ENCODE measurements at regions not wholly inside any gene's neighbourhood (a gene's known extent, or its start where the extent isn't known, plus 50 kb on each side); places are given as distances from the start of the nearest gene placed in this dataset.

GRCh38 chr6:44672086-44672485 is 284.6 kb downstream of the CDC5L start:
- in situ Hi-C loops (cut with HindIII; ENCODE audit: low sequenced_read_pairs), result no loop called here

DNA sequence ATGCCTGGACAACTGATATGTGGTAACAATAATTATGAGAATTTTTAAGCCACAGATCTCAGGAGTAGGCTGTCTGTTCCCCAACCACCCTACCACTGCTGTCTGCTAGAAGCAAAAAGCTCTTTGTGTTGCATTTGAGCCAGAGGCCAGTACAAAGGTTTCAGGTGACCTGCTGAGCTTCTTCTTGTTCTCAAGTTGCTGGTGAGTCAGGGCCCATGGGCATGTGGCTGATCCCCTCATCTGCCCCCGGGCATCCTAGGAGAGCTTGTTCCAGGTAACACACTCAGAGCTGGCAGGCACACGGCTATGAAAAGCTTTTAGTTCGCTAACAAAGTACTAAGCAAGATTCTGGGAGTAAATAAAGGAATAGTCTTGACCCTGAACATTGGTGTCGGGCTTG is 285.3 kb downstream of the CDC5L start:
- in situ Hi-C loops (cut with HindIII; ENCODE audit: low sequenced_read_pairs), result no loop called here

DNA sequence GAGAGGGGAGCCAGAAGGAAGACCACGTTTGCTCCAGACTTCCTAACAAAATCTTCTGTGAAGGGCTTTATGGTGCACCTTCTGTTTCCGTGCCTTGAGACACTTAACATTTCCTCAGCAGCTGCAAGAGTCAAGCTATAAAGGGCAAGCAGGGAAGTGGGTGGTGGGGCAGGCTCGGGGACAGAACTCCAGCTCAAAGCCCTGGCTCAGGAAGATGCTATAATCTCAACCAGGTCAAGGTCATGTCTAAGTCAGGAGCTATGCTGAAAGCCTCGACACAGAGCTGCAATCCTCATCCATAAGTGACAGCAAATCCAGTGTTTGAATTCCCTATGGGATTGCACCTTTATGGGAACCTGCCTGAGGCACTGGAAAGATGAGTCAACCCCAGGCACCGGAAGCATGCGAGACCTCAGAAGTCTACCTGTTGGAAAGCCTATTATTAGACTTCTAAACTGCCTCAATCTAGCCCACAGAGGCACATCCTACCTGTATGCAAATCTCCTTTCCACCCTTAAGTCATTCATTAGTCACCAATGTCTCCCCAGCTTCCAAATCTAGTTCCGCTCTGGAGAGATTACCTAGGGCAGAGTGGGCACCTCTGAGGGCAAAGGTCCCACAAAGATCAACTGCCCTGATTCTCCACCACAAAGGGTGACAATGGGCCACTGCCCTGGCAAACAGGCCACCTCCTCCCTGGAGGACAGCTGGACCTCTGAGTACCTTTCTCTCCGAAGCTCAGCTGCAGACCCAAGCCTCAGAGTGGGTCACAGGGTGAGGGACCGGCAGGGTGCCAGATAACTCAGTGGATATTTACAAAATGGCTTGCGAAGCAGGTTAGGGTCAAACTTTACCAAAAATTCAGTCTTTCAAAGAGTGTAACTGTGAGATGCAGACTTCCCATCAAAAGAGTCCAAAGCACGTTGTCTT is 287.0 kb downstream of the CDC5L start:
- in situ Hi-C loops (cut with HindIII; ENCODE audit: low sequenced_read_pairs), result loop anchor here (5.0 kb wide), 1 partner anchor 47 kb away; no protein-coding TSS in a partner anchor

- in situ Hi-C loops (cut with HindIII; ENCODE audit: low sequenced_read_pairs), result loop anchor here (5.0 kb wide), 1 partner anchor 48 kb away; no protein-coding TSS in a partner anchor
These were observed 287.9 kb downstream of the CDC5L start for GRCh38 chr6:44675449-44675848.

GRCh38 chr6:44676246-44676790 is 288.8 kb downstream of the CDC5L start:
- in situ Hi-C loops (cut with HindIII; ENCODE audit: low sequenced_read_pairs), result loop anchor here (5.0 kb wide), 1 partner anchor 49 kb away; no protein-coding TSS in a partner anchor

- in situ Hi-C loops (cut with HindIII; ENCODE audit: low sequenced_read_pairs), result loop anchor here (5.0 kb wide), 1 partner anchor 50 kb away; no protein-coding TSS in a partner anchor
These were observed 289.4 kb downstream of the CDC5L start for GRCh38 chr6:44676826-44677433.

DNA sequence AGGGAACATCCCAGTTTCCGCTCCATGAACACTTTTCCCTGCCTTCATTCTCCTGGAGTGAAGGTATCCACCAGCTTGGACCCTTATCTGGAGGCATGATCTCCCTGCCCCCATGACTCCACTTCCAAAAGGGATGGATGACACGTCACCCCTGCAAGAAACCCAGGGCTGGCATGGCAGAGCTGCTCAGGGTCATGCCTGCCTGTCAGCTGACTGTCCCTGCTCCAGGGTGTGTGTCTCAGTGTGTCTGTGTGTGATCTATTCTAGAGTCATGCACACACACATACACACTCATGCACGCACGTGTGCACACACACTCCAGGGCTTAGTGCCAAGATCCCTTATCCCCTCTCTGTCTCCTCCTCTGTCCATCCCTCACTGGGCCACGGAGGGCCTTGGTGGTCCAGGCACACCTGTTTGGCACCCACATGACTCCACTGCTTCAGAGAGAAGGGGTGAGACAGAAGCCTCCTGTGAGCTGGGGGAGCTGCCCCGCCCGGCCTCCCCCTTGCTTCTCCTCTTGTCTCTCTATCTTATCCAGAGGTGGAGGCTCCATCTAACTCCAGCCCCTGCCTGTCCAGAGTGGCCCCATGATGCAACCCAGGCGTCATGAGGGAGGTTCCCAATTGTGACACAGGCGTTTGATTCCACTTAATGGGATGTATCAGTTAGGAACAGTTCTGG is 290.9 kb downstream of the CDC5L start:
- in situ Hi-C loops (cut with HindIII; ENCODE audit: low sequenced_read_pairs), result loop anchor here (5.0 kb wide), 1 partner anchor 51 kb away; no protein-coding TSS in a partner anchor

- in situ Hi-C loops (cut with HindIII; ENCODE audit: low sequenced_read_pairs), result loop anchor here (5.0 kb wide), 1 partner anchor 52 kb away; no protein-coding TSS in a partner anchor
These were observed 292.1 kb downstream of the CDC5L start for GRCh38 chr6:44679438-44680201.

DNA sequence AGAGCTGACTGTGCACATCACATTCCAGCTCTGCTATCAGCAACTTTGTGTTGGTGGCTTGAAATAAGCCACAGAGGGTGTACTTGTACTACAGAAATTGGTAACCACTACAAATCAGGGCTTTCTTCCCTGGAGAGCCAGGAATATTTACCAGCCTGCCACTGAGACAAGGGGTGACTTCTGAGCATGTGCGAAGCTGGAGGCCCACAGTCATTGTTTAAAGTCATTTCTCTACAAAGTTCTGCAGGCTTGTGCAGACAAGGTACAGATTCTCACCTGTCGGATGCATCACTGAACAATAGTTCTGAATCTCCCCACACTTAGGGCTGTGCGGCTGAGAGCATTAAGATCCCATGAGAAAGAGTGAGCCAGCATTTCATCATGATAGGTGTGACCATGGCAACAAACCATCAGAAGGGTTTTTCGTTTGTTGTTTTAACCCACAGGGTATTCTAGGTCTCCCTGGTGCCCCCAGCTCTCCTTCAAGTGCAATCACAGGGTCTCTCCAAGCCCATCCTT is 292.8 kb downstream of the CDC5L start:
- in situ Hi-C loops (cut with HindIII; ENCODE audit: low sequenced_read_pairs), result no loop called here

DNA sequence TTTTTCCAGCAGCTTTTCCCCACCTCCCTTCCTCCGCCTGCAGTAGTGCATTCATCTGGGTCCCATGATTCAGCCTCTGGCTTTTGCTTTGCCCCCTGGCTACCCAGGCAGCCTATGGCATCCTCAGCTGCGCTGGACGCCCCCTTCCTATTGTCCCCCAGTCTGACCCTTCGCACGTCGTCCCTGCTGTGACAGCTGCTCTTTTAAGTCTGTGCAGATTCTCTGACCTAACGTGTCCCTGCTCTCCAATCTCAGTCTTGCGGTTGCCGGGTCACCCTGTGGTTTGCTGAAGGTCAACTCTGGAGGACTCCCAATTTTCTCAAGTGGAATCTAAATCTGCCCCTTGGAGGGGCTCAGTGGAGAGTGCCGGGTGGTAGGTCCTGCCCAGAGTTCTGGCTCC is 294.3 kb downstream of the CDC5L start:
- in situ Hi-C loops (cut with HindIII; ENCODE audit: low sequenced_read_pairs), result no loop called here

DNA sequence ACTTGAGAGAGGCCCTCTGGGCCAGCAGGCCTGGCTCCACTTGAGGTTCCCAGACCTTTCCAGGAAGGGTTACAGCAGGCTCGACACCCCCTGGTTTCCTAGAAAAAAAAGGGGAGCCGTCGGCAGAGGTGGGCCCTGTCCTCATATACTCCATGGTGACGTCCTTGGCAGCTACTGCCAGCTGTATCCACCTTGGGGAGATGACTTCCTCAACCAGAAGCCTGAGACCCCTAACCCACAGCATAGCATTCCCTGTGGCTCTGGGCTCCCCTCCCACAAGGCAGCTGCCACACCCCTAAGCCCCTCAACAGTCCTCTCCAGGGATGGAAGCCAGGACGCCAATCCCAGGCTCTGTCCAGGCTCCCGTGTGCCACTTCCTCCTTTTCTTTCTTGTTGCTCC is 294.8 kb downstream of the CDC5L start:
- in situ Hi-C loops (cut with HindIII; ENCODE audit: low sequenced_read_pairs), result no loop called here

DNA sequence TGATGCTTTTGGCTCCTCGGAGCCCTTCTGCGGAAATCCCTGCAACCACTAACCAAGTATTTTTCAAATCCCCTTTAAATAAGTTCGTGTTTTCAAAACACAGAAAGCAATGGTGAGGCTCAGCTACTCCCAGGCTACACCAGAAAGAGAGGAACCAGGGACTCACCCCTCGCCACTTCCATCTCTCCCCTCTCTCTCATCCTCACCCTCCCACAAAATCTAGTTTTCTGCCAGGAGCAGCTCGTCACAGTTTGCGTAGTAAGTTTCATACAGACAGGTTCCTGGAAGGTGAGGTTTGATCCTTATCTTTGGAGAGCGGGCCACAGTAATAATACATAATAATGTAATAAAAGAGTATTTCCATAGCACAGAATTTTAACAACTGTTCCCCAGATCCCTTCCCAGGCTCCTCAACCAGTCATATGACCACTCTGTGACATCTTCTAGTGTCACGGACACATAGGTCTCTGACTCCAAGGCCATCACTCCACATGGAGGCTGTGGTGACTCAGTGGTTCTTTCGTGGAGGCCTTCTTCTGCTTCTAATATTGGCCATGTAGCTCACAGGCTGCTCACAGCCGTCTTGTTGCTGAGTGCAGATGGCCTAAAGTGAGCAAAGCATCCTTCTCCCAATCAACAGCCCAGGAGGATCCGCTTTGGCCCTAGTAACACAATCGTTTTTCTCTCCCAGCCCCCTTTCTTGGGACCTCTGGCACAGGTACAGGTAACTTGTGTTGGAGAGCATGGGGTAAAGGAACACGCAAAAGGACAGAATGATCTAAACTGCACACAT is 295.7 kb downstream of the CDC5L start:
- in situ Hi-C loops (cut with HindIII; ENCODE audit: low sequenced_read_pairs), result no loop called here

- in situ Hi-C loops (cut with HindIII; ENCODE audit: low sequenced_read_pairs), result no loop called here
These were observed 297.7 kb downstream of the CDC5L start for GRCh38 chr6:44685213-44685612.

DNA sequence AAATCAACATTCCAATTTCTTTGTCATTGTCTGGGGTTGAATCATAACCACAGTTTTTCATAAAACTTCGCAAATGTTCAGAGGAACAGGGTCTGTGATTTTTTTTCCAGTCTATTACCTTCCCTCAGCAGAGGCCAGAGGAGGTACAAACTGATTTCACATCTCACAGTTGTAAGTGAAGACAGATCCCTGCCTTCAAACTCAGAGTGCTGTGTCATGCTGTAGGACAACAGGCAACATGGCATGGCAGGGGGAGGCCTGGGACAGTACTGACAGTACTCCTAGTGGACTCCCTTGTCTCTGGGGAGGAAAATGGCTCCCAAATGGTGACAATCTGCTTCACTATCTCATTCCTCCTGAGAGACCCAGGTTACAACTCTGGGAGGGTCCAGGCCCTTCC is 308.6 kb downstream of the CDC5L start:
- in situ Hi-C loops (cut with HindIII; ENCODE audit: low sequenced_read_pairs), result no loop called here

- in situ Hi-C loops (cut with HindIII; ENCODE audit: low sequenced_read_pairs), result no loop called here
These were observed 309.2 kb downstream of the CDC5L start for GRCh38 chr6:44696686-44697085.

DNA sequence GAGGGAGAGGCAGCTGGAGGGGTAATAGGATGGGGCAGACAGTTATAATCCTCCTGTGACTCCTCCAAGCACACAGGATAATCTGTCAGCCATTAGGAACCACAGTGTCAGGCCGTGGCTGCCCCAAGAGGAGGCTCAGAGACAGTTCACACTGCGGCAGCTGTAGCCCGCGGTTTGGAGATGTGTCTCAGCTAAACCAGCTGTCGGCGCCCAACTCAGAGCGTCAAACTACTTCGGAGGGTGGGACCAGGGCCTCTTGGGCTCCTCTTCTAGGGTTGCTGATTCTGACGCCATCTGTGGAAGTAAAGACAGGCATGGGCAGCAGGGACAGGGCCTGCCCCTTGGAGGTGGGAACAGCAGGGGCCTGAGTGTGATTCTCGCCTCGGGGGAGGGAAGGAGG is 309.8 kb downstream of the CDC5L start:
- in situ Hi-C loops (cut with HindIII; ENCODE audit: low sequenced_read_pairs), result no loop called here

DNA sequence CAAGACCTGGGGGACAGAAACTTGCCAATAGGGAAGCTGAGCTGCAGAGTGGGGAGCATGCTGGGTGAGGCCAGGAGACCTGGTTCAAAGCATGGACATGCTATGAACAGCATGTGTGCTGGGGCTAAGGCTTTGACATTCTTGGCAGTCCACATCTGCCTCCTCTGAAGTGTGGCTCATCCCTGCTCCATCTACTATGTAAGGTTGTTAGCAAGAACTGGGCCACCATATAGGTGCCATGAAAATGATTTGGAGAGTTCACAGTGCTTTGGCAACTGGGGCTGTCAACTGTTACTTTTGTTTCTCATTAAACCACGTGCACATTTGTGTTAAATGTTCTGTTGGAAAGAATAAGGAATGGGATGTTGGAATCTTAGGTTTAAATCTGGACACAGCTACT is 311.1 kb downstream of the CDC5L start:
- in situ Hi-C loops (cut with HindIII; ENCODE audit: low sequenced_read_pairs), result no loop called here

- in situ Hi-C loops (cut with HindIII; ENCODE audit: low sequenced_read_pairs), result no loop called here
These were observed 311.6 kb downstream of the CDC5L start for GRCh38 chr6:44699082-44699481.

DNA sequence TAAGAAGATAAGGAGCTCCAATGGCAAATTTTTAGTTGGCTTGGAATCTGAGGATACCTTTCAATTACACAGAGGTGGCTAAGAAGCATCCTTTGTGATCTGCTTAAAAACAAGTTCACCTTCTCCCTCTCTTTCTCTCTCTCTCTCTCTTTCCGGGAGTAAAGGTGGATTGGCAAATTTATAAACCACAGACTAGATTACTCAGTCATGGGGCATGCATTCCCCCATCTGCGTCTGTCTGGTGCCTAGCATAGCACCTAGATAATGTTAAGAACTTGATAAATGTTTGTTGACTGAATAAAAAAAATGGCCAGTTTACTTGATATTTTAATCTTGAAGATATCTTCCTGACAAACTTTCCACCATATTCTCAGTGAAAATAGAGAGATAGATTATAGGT is 312.3 kb downstream of the CDC5L start:
- in situ Hi-C loops (cut with HindIII; ENCODE audit: low sequenced_read_pairs), result no loop called here
